IMR-90 (cell line): ENCODE measurements at regions not wholly inside any gene's neighbourhood (a gene's known extent, or its start where the extent isn't known, plus 50 kb on each side); places are given as distances from the start of the nearest gene placed in this dataset.

Experiments
- ATAC-seq: fragments of 200-7000 bp; cut with Tn5 transposase; 2 replicates; pipeline ENCODE4 v1.9.1; 2020; ENCODE audit warnings: low read depth, mild to moderate bottlenecking, moderate library complexity
- BruUV-seq: library from RNA; stranded (reverse); fragments of 400-500 nt; replicated peaks from 2 replicates; lab custom pipeline; 2021; lab: Mats Ljungman, UMichigan
- CTCF ChIA-PET: fragments of 300-600 bp; formaldehyde crosslinking; extraction: SDS; loops from one replicate; lab custom pipeline; 2021; ENCODE audit warnings: antibody characterized with exemption; lab: Yijun Ruan, JAX
- POLR2A ChIA-PET: fragments of 300-600 bp; sonication (Branson Sonifier 250); formaldehyde crosslinking; loops from one replicate; lab custom pipeline; 2022; ENCODE audit warnings: antibody characterized with exemption; ENCODE audit not compliant: unreplicated experiment; lab: Charles Lee
- DNase-seq: peaks from one replicate; pipeline ENCODE4 v3.0.0; 2013
- H2AFZ ChIP-seq: replicated peaks from 2 replicates; pipeline ENCODE3; 2013; ENCODE audit warnings: low read length, mild to moderate bottlenecking; ENCODE audit not compliant: poor library complexity
- H2AK5ac ChIP-seq: 2 replicates; pipeline ENCODE4 v1.6.1; 2013; ENCODE audit warnings: low read depth, low read length, inconsistent platforms
- H2AK9ac ChIP-seq: replicated peaks from 2 replicates; pipeline ENCODE3; 2013; ENCODE audit warnings: mild to moderate bottlenecking, low read depth, low read length, moderate library complexity; ENCODE audit not compliant: poor library complexity
- H2BK120ac ChIP-seq: 2 replicates; pipeline ENCODE4 v1.6.1; 2013; ENCODE audit warnings: low read depth, low read length, inconsistent platforms
- H2BK15ac ChIP-seq: 3 replicates; pipeline ENCODE4 v1.6.1; 2013; ENCODE audit warnings: low read depth, low read length, inconsistent platforms
- H2BK20ac ChIP-seq: 2 replicates; pipeline ENCODE4 v1.6.1; 2013; ENCODE audit warnings: low read depth, mild to moderate bottlenecking, inconsistent platforms, low read length, moderate library complexity
- H2BK5ac ChIP-seq: 2 replicates; pipeline ENCODE4 v1.6.1; 2013; ENCODE audit warnings: mild to moderate bottlenecking, low read depth, low read length, inconsistent platforms; ENCODE audit not compliant: poor library complexity, severe bottlenecking
- H3K14ac ChIP-seq: replicated peaks from 2 replicates; pipeline ENCODE4 v1.6.1; 2013; ENCODE audit warnings: low read depth, low read length, inconsistent platforms
- H3K18ac ChIP-seq: 2 replicates; pipeline ENCODE4 v1.6.1; 2013; ENCODE audit warnings: low read depth, low read length, control low read depth
- H3K23ac ChIP-seq: 2 replicates; pipeline ENCODE4 v1.6.1; 2013; ENCODE audit warnings: low read depth, low read length, inconsistent platforms
- H3K27ac ChIP-seq: 2 replicates; pipeline ENCODE4 v1.5.1; 2013; ENCODE audit warnings: mild to moderate bottlenecking, control low read depth, low read length; ENCODE audit not compliant: insufficient read depth
- H3K27me3 ChIP-seq: 2 replicates; pipeline ENCODE4 v1.6.1; 2013; ENCODE audit warnings: low read length; ENCODE audit not compliant: control insufficient read depth, insufficient read depth
- H3K36me3 ChIP-seq: 2 replicates; pipeline ENCODE4 v1.6.1; 2013; ENCODE audit warnings: low read length, mixed read lengths; ENCODE audit not compliant: control insufficient read depth, insufficient read depth
- H3K4ac ChIP-seq: 2 replicates; pipeline ENCODE4 v1.6.1; 2013; ENCODE audit warnings: low read depth, low read length, inconsistent platforms
- H3K4me1 ChIP-seq: 2 replicates; pipeline ENCODE4 v1.6.1; 2013; ENCODE audit warnings: low read length, mixed read lengths; ENCODE audit not compliant: control insufficient read depth, insufficient read depth
- H3K4me2 ChIP-seq: 2 replicates; pipeline ENCODE4 v1.6.1; 2013; ENCODE audit warnings: low read depth, mild to moderate bottlenecking, control low read depth, low read length, moderate library complexity
- H3K4me3 ChIP-seq: 2 replicates; pipeline ENCODE4 v1.5.1; 2013; ENCODE audit warnings: low read depth, mild to moderate bottlenecking, control low read depth, low read length, moderate library complexity; ENCODE audit not compliant: insufficient read depth
- H3K56ac ChIP-seq: 2 replicates; pipeline ENCODE4 v1.6.1; 2013; ENCODE audit warnings: low read length, inconsistent platforms; ENCODE audit not compliant: insufficient read depth; ENCODE audit errors: extremely low read depth
- H3K79me1 ChIP-seq, 2 experiments: 2 replicates each; pipeline ENCODE4 v1.6.1; 2013; ENCODE audit warnings: low read length in 2 of 2, inconsistent platforms in 1 of 2, low read depth in 1 of 2
- H3K9ac ChIP-seq: 2 replicates; pipeline ENCODE4 v1.6.1; 2013; ENCODE audit warnings: low read depth, low read length, control low read depth
- H3K9me1 ChIP-seq: 2 replicates; pipeline ENCODE4 v1.6.1; 2013; ENCODE audit warnings: low read length, inconsistent platforms; ENCODE audit not compliant: insufficient read depth
- H3K9me3 ChIP-seq: 2 replicates; pipeline ENCODE4 v1.6.1; 2013; ENCODE audit warnings: low read length; ENCODE audit not compliant: control insufficient read depth, insufficient read depth
- H4K20me1 ChIP-seq: 2 replicates; pipeline ENCODE4 v1.6.1; 2013; ENCODE audit warnings: low read length, inconsistent platforms; ENCODE audit not compliant: insufficient read depth
- H4K5ac ChIP-seq: 2 replicates; pipeline ENCODE4 v1.6.1; 2013; ENCODE audit warnings: mild to moderate bottlenecking, low read depth, low read length, control low read depth
- H4K8ac ChIP-seq, 2 experiments: 2 replicates each; pipeline ENCODE4 v1.6.1; 2013; ENCODE audit warnings: low read depth in 2 of 2, low read length in 2 of 2, control low read depth in 1 of 2, inconsistent platforms in 1 of 2
- H4K91ac ChIP-seq: 2 replicates; pipeline ENCODE4 v1.6.1; 2013; ENCODE audit warnings: low read depth, low read length, inconsistent platforms; ENCODE audit not compliant: insufficient read depth
- BHLHE40 ChIP-seq: fragments of 150-350 bp; IDR thresholded peaks from 2 replicates; pipeline ENCODE4 v1.6.1; 2016; ENCODE audit warnings: mild to moderate bottlenecking, low read depth, low read length
- CEBPB ChIP-seq: IDR thresholded peaks from 2 replicates; pipeline ENCODE4 v1.6.1; 2012; ENCODE audit warnings: low read depth, low read length, improper control_type of control experiment
- CHD1 ChIP-seq: IDR thresholded peaks from 2 replicates; pipeline ENCODE4 v1.6.1; 2012; ENCODE audit warnings: low read depth, low read length, improper control_type of control experiment
- CTCF ChIP-seq: conservative IDR thresholded peaks from 2 replicates; pipeline ENCODE4 v1.5.1; 2012; ENCODE audit warnings: mild to moderate bottlenecking, low read depth, low read length, improper control_type of control experiment
- ELK1 ChIP-seq: fragments of 150-350 bp; IDR thresholded peaks from 2 replicates; pipeline ENCODE4 v1.6.1; 2016; ENCODE audit warnings: low read depth, mild to moderate bottlenecking, low read length, moderate library complexity, borderline replicate concordance
- FOS ChIP-seq: fragments of 150-350 bp; IDR thresholded peaks from 2 replicates; pipeline ENCODE4 v1.6.1; 2016; ENCODE audit warnings: low read depth, low read length
- MAFK ChIP-seq: IDR thresholded peaks from 2 replicates; pipeline ENCODE4 v1.6.1; 2012; ENCODE audit warnings: low read depth, low read length, improper control_type of control experiment
- MAZ ChIP-seq: IDR thresholded peaks from 2 replicates; pipeline ENCODE4 v1.6.1; 2012; ENCODE audit warnings: low read depth, mild to moderate bottlenecking, low read length, improper control_type of control experiment, moderate library complexity, borderline replicate concordance
- MXI1 ChIP-seq: IDR thresholded peaks from 2 replicates; pipeline ENCODE4 v1.6.1; 2012; ENCODE audit warnings: low read depth, mild to moderate bottlenecking, low read length, moderate library complexity, borderline replicate concordance
- NFE2L2 ChIP-seq: fragments of 150-350 bp; IDR thresholded peaks from 2 replicates; pipeline ENCODE4 v1.6.1; 2016; ENCODE audit warnings: low read depth, mild to moderate bottlenecking, low read length
- POLR2A ChIP-seq: IDR thresholded peaks from 2 replicates; pipeline ENCODE4 v1.6.1; 2012; ENCODE audit warnings: mild to moderate bottlenecking, low read depth, low read length
- RAD21 ChIP-seq: IDR thresholded peaks from 2 replicates; pipeline ENCODE4 v1.6.1; 2012; ENCODE audit warnings: low read length, improper control_type of control experiment
- RCOR1 ChIP-seq: IDR thresholded peaks from 2 replicates; pipeline ENCODE4 v1.6.1; 2012; ENCODE audit warnings: mild to moderate bottlenecking, low read length, improper control_type of control experiment; ENCODE audit not compliant: insufficient replicate concordance
- RFX5 ChIP-seq: IDR thresholded peaks from 2 replicates; pipeline ENCODE4 v1.8.0; 2012; ENCODE audit warnings: low read depth, mild to moderate bottlenecking, low read length, moderate library complexity
- SMC3 ChIP-seq: fragments of 150-350 bp; IDR thresholded peaks from 2 replicates; pipeline ENCODE4 v1.6.1; 2016; ENCODE audit warnings: low read depth, mild to moderate bottlenecking, antibody characterized with exemption, low read length, moderate library complexity
- USF2 ChIP-seq: fragments of 150-350 bp; IDR thresholded peaks from 2 replicates; pipeline ENCODE4 v1.6.1; 2017; ENCODE audit warnings: mild to moderate bottlenecking, antibody characterized with exemption, low read length, low read depth
- WGBS, 2 experiments: methylation state at CpG; one replicate each; pipeline versions ENCODE4 v1.1.5 to v1.1.7; 2013; ENCODE audit warnings: missing lambda C conversion rate in 2 of 2; ENCODE audit not compliant: insufficient read length in 1 of 2; ENCODE audit errors: extremely low coverage in 2 of 2; 5-methylcytosine and 5-hydroxymethylcytosine counted together
- dilution Hi-C: fragments of 300-500 bp; cut with HindIII; formaldehyde crosslinking; loops from one replicate; pipeline ENCODE4 v1.14.3; 2018; ENCODE audit warnings: low sequenced_read_pairs; ENCODE audit not compliant: unreplicated experiment
- in situ Hi-C: fragments of 300-500 bp; cut with MboI; formaldehyde crosslinking; loops from 3 replicates; pipeline ENCODE4 v1.14.3; 2019; ENCODE audit warnings: low sequenced_read_pairs, inconsistent platforms, mixed read lengths
- intact Hi-C: fragments of 100-400 bp; cut with micrococcal nuclease; formaldehyde crosslinking; loops from 2 replicates; pipeline ENCODE4 v1.10.0; 2022

- Histone ChIP-seq H2BK5ac (no peak overlapping the region), H3K9ac (no peak overlapping the region), H3K4me2 (no peak overlapping the region), H3K14ac (no peak overlapping the region), H3K4me3 (no peak overlapping the region), H3K79me1 (no peaks in the 10 kb centered on the region), H3K36me3 (no peaks in the 10 kb centered on the region), H4K8ac (no peak overlapping the region), H2BK15ac (no peak overlapping the region), H2AFZ (no peak overlapping the region), H2AK9ac (peak overlapping the region; percentile 16), H3K18ac (no peak overlapping the region), H3K9me1 (no peaks in the 10 kb centered on the region), H3K27me3 (no peaks in the 10 kb centered on the region), H2AK5ac (no peak overlapping the region), H3K23ac (no peak overlapping the region), H3K56ac (no peak overlapping the region), H4K20me1 (no peaks in the 10 kb centered on the region), H3K9me3 (no peaks in the 10 kb centered on the region), H3K4me1 (no peaks in the 10 kb centered on the region), H2BK20ac (no peak overlapping the region), H4K5ac (no peak overlapping the region), H3K27ac (no peak overlapping the region), H4K91ac (no peak overlapping the region), H3K4ac (no peak overlapping the region), H2BK120ac (no peak overlapping the region)
- DNase-seq (no peak), ATAC-seq (no peak)
- in situ Hi-C loops (no loop called here), intact Hi-C loops (loop anchor here (5.0 kb wide), 1 partner anchor 85 kb away; no protein-coding TSS in a partner anchor), dilution Hi-C loops (no loop called here)
- ChIA-PET CTCF (no interaction called here), POLR2A (no interaction called here)
- TF ChIP-seq RAD21: no peak
- TF ChIP-seq CHD1: no peak
- TF ChIP-seq USF2: no peak
- no peak for TF ChIP-seq MXI1
- TF ChIP-seq RFX5: no peak
- TF ChIP-seq MAFK: no peak
- no peak for TF ChIP-seq SMC3
- no peak for TF ChIP-seq FOS
- TF ChIP-seq CEBPB: no peak
- no peak for TF ChIP-seq NFE2L2
- no peak for TF ChIP-seq MAZ
- TF ChIP-seq POLR2A: no peak
- TF ChIP-seq RCOR1: no peak
- TF ChIP-seq CTCF: no peak
- TF ChIP-seq ELK1: no peak
- TF ChIP-seq BHLHE40: no peak
- BruUV-seq: no TSS peak
- WGBS, 2 experiments: no CpG with 5 or more reads among the region's 4 CpGs
Observed at GRCh38 chr17:55897301-55897700, 146.4 kb downstream of the PCTP start.
